H1 (cell line): ENCODE measurements at regions not wholly inside any gene's neighbourhood (a gene's known extent, or its start where the extent isn't known, plus 50 kb on each side); places are given as distances from the start of the nearest gene placed in this dataset.

Experiments used
- CEBPB ChIP-seq: IDR thresholded peaks from 2 replicates; pipeline ENCODE4 v1.6.1; 2012; ENCODE audit warnings: low read depth, low read length
- HDAC2 ChIP-seq, 2 experiments: fragments of 300-600 bp in 1 of 2; sonication (generic) in 1 of 2; IDR thresholded peaks; 2 replicates each; pipeline ENCODE4 v1.6.1; 2011 to 2012; ENCODE audit warnings: low read depth in 2 of 2, low read length in 2 of 2, mild to moderate bottlenecking in 2 of 2, moderate library complexity in 2 of 2, borderline replicate concordance in 1 of 2, inconsistent platforms in 1 of 2
- RFX5 ChIP-seq: IDR thresholded peaks from 2 replicates; pipeline ENCODE4 v1.6.1; 2011; ENCODE audit warnings: low read depth, low read length, improper control_type of control experiment, borderline replicate concordance
- SP1 ChIP-seq: IDR thresholded peaks from 2 replicates; pipeline ENCODE4 v1.6.1; 2011; ENCODE audit warnings: low read depth, low read length
- TF ChIP-seq, protein P1 (sequence below), 3 experiments: IDR thresholded peaks; 1 replicate in 2 of 3; 2 replicates in 1 of 3; pipeline versions ENCODE4 v1.5.1 to v1.6.1; 2011; ENCODE audit warnings: low read length in 3 of 3, mild to moderate bottlenecking in 3 of 3, inconsistent platforms in 2 of 3, low read depth in 1 of 3, moderate library complexity in 1 of 3; ENCODE audit not compliant: insufficient read depth in 1 of 3; ENCODE audit errors: control extremely low read depth in 1 of 3

DNA sequence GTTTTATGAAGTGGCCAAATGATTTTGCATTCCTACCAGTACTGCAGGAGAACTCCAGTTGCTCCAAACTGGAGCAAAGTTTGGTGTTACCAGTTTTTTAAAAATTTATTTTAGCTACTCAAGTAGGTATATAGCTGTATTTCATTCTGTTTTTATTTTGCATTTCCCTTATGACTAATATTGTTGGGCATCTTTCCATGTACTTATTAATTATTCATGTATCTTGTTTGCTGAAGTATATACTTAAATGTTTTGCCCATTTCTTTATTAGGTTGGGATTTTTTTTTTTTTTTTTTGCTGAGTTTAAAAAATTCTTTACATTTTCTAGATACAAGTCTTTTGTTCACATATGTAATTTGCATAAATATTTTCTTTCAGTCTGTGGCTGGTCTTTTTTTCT lies 386.6 kb upstream of the DAB2 start:
- TF ChIP-seq HDAC2 (IDR thresholded peaks at IDR 0.05; ENCODE audit: borderline replicate concordance in 1 of 2, low read depth in 2 of 2, low read length in 2 of 2) (no peak), RFX5 (no peak), CEBPB (no peak), SP1 (no peak)
- TF ChIP-seq, protein P1, sequence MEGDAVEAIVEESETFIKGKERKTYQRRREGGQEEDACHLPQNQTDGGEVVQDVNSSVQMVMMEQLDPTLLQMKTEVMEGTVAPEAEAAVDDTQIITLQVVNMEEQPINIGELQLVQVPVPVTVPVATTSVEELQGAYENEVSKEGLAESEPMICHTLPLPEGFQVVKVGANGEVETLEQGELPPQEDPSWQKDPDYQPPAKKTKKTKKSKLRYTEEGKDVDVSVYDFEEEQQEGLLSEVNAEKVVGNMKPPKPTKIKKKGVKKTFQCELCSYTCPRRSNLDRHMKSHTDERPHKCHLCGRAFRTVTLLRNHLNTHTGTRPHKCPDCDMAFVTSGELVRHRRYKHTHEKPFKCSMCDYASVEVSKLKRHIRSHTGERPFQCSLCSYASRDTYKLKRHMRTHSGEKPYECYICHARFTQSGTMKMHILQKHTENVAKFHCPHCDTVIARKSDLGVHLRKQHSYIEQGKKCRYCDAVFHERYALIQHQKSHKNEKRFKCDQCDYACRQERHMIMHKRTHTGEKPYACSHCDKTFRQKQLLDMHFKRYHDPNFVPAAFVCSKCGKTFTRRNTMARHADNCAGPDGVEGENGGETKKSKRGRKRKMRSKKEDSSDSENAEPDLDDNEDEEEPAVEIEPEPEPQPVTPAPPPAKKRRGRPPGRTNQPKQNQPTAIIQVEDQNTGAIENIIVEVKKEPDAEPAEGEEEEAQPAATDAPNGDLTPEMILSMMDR (IDR thresholded peaks at IDR 0.05; ENCODE audit: control extremely low read depth in 1 of 3, insufficient read depth in 1 of 3, low read depth in 1 of 3, low read length in 3 of 3), result no peak
